ENCODE measurements at regions not wholly inside any gene's neighbourhood (a gene's known extent, or its start where the extent isn't known, plus 50 kb on each side); places are given as distances from the start of the nearest gene placed in this dataset.

DNA sequence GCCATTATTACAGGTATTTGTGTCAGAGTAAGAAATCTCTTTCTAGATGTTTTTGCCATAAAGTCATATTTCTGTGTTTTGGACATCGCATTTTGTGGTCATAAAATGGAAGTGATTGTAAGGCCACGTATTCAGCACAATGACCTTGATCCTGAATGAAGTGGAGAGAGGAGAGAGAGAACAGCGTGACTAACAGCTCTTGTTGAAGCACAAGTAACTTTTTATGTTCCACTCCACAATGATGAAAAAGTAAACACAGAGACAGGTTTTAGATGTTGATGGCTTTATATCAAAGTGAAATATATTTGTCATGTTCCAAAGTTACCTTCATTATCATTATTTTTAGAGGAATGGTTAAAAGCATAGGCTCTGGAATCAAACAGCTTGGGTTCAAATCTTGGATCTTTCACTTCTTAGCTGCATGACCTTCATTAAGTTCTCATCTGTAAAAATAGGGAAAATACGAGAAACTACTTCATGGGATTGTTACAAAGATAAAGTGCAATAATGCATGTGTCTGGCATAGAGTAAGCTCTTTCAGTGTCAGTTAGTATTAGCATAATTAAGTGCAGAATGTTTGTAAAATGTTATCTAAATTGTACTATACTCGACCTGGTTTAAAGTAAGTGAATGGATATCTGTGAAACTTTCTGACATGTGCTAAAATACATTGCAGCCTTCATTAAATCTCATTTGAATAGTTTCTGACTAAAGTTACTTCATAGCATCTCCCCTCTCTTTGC is 341.5 kb upstream of the DNAJC19 start (continued):
- no peak for TF ChIP-seq TAF7 (optimal IDR thresholded peaks at IDR 0.05; ENCODE audit: borderline replicate concordance, low read depth, low read length)
- no peak for TF ChIP-seq CBX5 (IDR thresholded peaks at IDR 0.05; ENCODE audit: low read depth, low read length)
- TF ChIP-seq, protein P1, sequence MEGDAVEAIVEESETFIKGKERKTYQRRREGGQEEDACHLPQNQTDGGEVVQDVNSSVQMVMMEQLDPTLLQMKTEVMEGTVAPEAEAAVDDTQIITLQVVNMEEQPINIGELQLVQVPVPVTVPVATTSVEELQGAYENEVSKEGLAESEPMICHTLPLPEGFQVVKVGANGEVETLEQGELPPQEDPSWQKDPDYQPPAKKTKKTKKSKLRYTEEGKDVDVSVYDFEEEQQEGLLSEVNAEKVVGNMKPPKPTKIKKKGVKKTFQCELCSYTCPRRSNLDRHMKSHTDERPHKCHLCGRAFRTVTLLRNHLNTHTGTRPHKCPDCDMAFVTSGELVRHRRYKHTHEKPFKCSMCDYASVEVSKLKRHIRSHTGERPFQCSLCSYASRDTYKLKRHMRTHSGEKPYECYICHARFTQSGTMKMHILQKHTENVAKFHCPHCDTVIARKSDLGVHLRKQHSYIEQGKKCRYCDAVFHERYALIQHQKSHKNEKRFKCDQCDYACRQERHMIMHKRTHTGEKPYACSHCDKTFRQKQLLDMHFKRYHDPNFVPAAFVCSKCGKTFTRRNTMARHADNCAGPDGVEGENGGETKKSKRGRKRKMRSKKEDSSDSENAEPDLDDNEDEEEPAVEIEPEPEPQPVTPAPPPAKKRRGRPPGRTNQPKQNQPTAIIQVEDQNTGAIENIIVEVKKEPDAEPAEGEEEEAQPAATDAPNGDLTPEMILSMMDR (IDR thresholded peaks at IDR 0.05; ENCODE audit: control extremely low read depth in 1 of 3, insufficient read depth in 1 of 3, low read depth in 1 of 3, low read length in 3 of 3) = no peak
